Activated CD4-positive, alpha-beta memory T cell treated with anti-CD3 and anti-CD28 coated beads, Interleukin-2, amount 10 ng/mL, durations not matched to agents 7 days and 5 days (primary cell): ENCODE measurements at regions not wholly inside any gene's neighbourhood (a gene's known extent, or its start where the extent isn't known, plus 50 kb on each side); places are given as distances from the start of the nearest gene placed in this dataset.

Experiments
- CTCF ChIA-PET: fragments of 350-600 bp; sonication (Branson Sonifier 250); formaldehyde crosslinking; loops from one replicate; lab custom pipeline; 2021; ENCODE audit warnings: antibody characterized with exemption, inconsistent platforms; lab: Charles Lee
- POLR2A ChIA-PET: fragments of 350-600 bp; sonication (Branson Sonifier 250); formaldehyde crosslinking; loops from one replicate; lab custom pipeline; 2021; ENCODE audit warnings: antibody characterized with exemption; lab: Charles Lee
- DNase-seq: peaks from one replicate; pipeline ENCODE4 v3.0.0-alpha.2; 2020
- H3K27ac Mint-ChIP-seq: one replicate; pipeline ENCODE4 v1.8.0; 2021; ENCODE audit warnings: mild to moderate bottlenecking, mixed read lengths
- H3K27me3 Mint-ChIP-seq: one replicate; pipeline ENCODE4 v1.8.0; 2021; ENCODE audit warnings: mixed read lengths
- H3K36me3 Mint-ChIP-seq: one replicate; pipeline ENCODE4 v1.8.0; 2021; ENCODE audit warnings: low read depth, mixed read lengths
- H3K4me1 Mint-ChIP-seq: one replicate; pipeline ENCODE4 v1.8.0; 2021; ENCODE audit warnings: mixed read lengths
- H3K4me3 Mint-ChIP-seq: one replicate; pipeline ENCODE4 v1.8.0; 2021; ENCODE audit warnings: mild to moderate bottlenecking, mixed read lengths
- H3K9me3 Mint-ChIP-seq: one replicate; pipeline ENCODE4 v1.8.0; 2021; ENCODE audit warnings: mixed read lengths

GRCh38 chr16:35176449-35176848 is 1717.0 kb downstream of the TP53TG3F start:
- ChIA-PET POLR2A (no interaction called here), CTCF (no interaction called here)
- Mint-ChIP-seq H3K4me3 (no peak overlapping the region), H3K9me3 (peaks cover 28% of the 10 kb centered on the region), H3K27me3 (no peaks in the 10 kb centered on the region), H3K27ac (no peak overlapping the region), H3K36me3 (no peaks in the 10 kb centered on the region), H3K4me1 (no peaks in the 10 kb centered on the region)
- DNase-seq: no peak

GRCh38 chr16:35177851-35178250 is 1718.4 kb downstream of the TP53TG3F start:
- DNase-seq: no peak
- Mint-ChIP-seq H3K27ac (no peak overlapping the region), H3K36me3 (no peaks in the 10 kb centered on the region), H3K9me3 (peaks cover 22% of the 10 kb centered on the region), H3K4me1 (no peaks in the 10 kb centered on the region), H3K4me3 (no peak overlapping the region), H3K27me3 (no peaks in the 10 kb centered on the region)
- ChIA-PET POLR2A (no interaction called here), CTCF (no interaction called here)

DNA sequence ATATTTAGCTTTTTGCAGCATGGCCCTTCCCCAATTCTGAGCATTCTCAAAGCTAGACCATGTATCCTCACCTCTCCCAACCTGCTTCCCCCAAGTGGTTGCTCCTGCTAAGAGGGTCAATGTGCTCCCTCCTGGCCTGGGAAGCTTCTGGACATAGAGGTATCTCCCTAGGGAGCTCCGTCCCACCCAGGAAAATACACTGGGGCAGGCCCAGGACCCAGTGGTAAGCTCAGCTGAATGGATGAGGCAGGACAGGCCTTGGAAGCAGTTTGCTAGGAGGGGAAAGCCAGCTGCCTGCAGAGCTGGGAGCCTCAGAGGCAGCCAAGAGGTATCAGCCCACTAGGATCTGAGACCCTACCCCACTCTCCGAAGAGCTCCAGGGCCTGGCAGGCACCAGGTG is 1721.6 kb downstream of the TP53TG3F start:
- H3K9me3 Mint-ChIP-seq: peaks cover 26% of the 10 kb centered on the region
- no peaks in the 10 kb centered on the region for H3K36me3 Mint-ChIP-seq
- no peaks in the 10 kb centered on the region for H3K4me1 Mint-ChIP-seq
- ChIA-PET CTCF (no interaction called here), POLR2A (no interaction called here)
- DNase-seq: no peak
- no peak overlapping the region for H3K4me3 Mint-ChIP-seq
- H3K27ac Mint-ChIP-seq: no peak overlapping the region
- H3K27me3 Mint-ChIP-seq: no peaks in the 10 kb centered on the region

DNA sequence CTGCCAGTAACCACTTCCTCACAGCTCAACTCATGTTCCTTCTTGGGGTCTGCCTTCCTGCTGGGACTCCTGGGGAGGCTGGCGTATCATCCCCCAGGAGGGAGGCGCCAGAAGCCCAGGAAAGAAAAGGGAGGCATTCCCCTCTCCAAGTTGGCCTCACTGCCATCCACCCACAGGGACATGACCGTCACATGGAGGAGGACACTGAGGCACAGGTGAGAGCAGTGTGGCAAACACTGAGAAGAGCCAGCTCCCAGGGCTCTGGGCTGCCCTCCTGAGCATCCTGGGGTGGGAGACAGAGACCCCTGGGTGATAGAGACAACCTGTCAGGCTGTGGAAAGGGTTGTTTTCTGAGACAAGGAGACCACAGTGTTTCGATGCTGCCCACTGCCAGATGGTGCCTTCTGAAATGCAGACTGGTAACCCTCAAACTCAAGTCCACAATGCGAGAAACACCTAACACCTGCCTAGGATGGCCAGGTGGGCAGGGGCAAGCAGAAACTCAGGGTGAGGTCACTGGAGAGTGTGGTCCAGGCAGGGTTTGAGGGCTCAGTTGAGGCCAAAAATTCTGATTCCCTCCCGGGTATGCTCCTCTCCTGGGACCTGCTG is 1722.1 kb downstream of the TP53TG3F start:
- ChIA-PET POLR2A (no interaction called here), CTCF (no interaction called here)
- Mint-ChIP-seq H3K27me3 (no peaks in the 10 kb centered on the region), H3K36me3 (no peaks in the 10 kb centered on the region), H3K4me3 (no peak overlapping the region), H3K4me1 (no peaks in the 10 kb centered on the region), H3K9me3 (peaks cover 30% of the 10 kb centered on the region), H3K27ac (no peak overlapping the region)
- DNase-seq: no peak

DNA sequence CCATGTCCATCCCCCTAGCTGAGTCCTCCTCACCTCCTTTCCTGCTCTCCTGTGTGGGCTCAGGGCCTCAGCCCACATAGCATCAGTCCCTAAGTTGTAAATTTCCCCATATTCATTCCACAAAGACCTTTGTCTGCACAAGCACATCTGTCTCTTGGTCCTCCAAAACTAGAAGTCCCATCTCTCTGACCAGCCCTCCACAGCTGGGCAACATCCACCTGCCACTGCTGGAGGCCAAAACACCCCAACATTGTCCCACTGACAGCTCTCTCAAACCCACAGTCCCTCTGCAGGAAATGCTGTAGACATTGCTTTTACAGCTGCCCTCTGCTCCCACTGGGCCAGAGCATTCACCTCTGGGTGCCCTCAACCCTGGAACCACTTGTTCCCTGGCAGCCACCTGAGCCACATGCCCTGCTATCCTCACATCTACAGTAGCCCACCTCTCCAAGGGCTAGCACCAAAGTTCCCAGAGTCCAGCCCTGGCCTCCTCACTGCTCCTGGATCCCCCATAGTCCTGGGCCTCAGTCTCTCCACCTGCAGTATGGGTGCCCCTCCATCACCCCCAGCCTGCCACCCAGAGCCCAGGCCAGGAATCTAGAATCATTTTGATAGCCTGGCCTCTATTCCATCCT is 1722.7 kb downstream of the TP53TG3F start:
- H3K27ac Mint-ChIP-seq: no peak overlapping the region
- ChIA-PET CTCF (no interaction called here), POLR2A (no interaction called here)
- no peaks in the 10 kb centered on the region for H3K27me3 Mint-ChIP-seq
- no peaks in the 10 kb centered on the region for H3K36me3 Mint-ChIP-seq
- H3K9me3 Mint-ChIP-seq: peaks cover 29% of the 10 kb centered on the region
- H3K4me3 Mint-ChIP-seq: no peak overlapping the region
- no peaks in the 10 kb centered on the region for H3K4me1 Mint-ChIP-seq
- no peak for DNase-seq

DNA sequence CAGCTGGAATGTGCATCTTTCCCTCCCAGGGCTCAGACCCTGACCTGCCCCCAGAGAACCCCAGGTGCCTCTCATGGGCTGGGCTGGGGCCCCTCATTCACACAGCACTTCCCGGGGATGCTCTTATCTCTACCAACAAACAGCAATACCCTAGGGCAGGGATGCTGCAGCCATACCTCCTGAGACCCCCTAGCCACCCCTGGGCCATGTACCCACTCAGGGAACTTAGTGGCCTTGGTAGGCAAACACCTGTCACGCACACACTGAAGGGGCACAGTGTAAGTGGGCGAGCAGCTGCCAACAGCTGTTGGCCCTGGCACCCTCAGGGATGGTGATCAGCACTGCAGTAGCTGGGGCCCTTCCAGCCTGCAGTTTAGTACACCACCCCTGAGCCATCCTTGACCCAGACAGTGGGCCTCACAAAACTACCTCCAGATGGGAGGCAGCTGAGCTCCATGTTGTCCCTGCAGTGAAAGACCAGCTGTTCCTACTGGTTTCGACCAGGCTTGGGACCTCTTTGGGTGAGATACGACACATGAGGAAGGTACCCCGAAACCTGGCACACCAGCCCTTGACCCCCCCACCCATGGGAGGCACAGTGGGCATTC is 1723.6 kb downstream of the TP53TG3F start:
- ChIA-PET POLR2A (no interaction called here), CTCF (no interaction called here)
- H3K4me3 Mint-ChIP-seq: no peak overlapping the region
- H3K27ac Mint-ChIP-seq: no peak overlapping the region
- no peaks in the 10 kb centered on the region for H3K4me1 Mint-ChIP-seq
- peaks cover 24% of the 10 kb centered on the region for H3K9me3 Mint-ChIP-seq
- no peaks in the 10 kb centered on the region for H3K27me3 Mint-ChIP-seq
- H3K36me3 Mint-ChIP-seq: no peaks in the 10 kb centered on the region
- DNase-seq: no peak

GRCh38 chr16:35184356-35184870 is 1725.0 kb downstream of the TP53TG3F start:
- peaks cover 24% of the 10 kb centered on the region for H3K9me3 Mint-ChIP-seq
- ChIA-PET CTCF (no interaction called here), POLR2A (no interaction called here)
- H3K4me1 Mint-ChIP-seq: no peaks in the 10 kb centered on the region
- H3K27ac Mint-ChIP-seq: no peak overlapping the region
- no peaks in the 10 kb centered on the region for H3K36me3 Mint-ChIP-seq
- no peaks in the 10 kb centered on the region for H3K27me3 Mint-ChIP-seq
- no peak for DNase-seq
- H3K4me3 Mint-ChIP-seq: no peak overlapping the region

GRCh38 chr16:35185366-35186044 is 1726.1 kb downstream of the TP53TG3F start:
- POLR2A ChIA-PET: no interaction called here
- Mint-ChIP-seq H3K4me3 (no peak overlapping the region), H3K4me1 (no peaks in the 10 kb centered on the region), H3K27me3 (no peaks in the 10 kb centered on the region), H3K36me3 (no peaks in the 10 kb centered on the region), H3K27ac (no peak overlapping the region), H3K9me3 (peaks cover 19% of the 10 kb centered on the region)
- DNase-seq: no peak
- CTCF ChIA-PET: no interaction called here

GRCh38 chr16:35186045-35186759 is 1726.8 kb downstream of the TP53TG3F start:
- H3K9me3 Mint-ChIP-seq: peaks cover 18% of the 10 kb centered on the region
- DNase-seq: no peak
- H3K27me3 Mint-ChIP-seq: no peaks in the 10 kb centered on the region
- ChIA-PET POLR2A (no interaction called here), CTCF (no interaction called here)
- no peaks in the 10 kb centered on the region for H3K36me3 Mint-ChIP-seq
- no peak overlapping the region for H3K27ac Mint-ChIP-seq
- no peak overlapping the region for H3K4me3 Mint-ChIP-seq
- H3K4me1 Mint-ChIP-seq: no peaks in the 10 kb centered on the region

DNA sequence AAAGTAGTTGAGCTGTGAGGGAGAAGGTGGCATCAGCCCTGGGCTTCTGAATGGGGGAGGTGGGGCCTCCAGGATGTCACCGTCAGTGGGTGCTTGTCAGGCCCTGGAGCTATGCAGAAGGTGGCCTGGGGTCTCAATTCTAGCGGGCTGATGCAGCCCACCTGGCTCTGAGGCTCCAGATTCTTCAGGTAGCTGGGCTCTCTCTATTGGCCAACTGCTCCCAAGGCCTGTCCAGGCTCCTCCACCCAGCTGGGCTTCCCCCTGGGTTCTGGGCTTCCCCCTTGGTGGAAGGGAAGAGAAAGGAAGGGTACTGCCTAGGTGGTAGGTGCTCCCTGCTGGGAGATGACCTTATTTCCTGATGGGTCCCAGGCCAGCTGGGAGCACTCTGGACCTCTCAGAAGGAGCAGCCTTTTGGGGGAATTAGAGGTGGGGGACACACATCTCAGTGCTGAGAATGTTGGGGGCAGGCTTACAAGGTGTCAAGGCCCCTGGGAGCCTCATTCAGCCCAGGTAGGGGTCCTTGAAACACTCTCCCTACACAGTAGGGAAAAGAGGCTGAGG is 1728.3 kb downstream of the TP53TG3F start:
- H3K27ac Mint-ChIP-seq: no peak overlapping the region
- ChIA-PET CTCF (no interaction called here), POLR2A (no interaction called here)
- H3K9me3 Mint-ChIP-seq: peaks cover 13% of the 10 kb centered on the region
- no peaks in the 10 kb centered on the region for H3K4me1 Mint-ChIP-seq
- no peaks in the 10 kb centered on the region for H3K36me3 Mint-ChIP-seq
- no peaks in the 10 kb centered on the region for H3K27me3 Mint-ChIP-seq
- DNase-seq: no peak
- H3K4me3 Mint-ChIP-seq: no peak overlapping the region

DNA sequence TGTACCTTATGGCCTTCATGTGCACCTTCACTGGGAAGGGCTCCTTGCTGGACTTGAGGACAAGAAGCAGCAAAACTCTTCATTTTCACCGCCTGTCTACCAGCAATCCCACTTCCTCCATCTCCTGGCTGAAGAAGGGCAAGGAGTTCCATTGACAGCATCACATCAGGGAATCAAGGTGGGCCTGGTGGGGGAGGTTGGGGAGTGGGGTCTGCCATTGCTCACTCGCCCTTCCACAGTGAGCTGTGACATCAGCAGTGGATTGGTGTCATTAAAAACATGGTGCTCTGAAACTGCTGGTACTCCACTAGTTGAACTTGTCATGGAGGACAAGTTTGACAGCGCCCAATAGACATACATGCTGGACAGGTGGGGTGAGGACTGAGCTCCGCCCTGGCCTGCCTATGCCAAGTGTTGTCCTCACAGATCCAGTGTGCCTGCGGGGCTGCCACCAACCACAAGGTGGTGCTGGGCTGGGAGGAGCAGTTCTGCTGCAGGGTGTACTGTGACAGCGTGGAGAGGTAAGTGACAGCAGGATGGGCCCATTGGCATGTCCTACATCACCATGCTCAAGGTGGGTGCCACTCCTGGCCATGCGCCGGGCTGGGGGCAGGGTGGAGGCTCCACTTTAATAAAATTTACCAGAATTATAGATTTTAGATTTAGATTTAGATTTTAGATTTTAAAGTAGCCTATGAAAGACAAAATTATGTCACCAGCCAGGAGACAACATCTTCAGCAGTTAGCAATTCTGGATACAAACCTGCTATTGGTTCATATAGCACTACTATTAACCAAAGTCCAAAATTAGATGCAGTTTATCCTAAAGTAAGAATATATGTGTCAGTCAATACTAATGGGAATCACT is 1729.1 kb downstream of the TP53TG3F start:
- no peak overlapping the region for H3K4me3 Mint-ChIP-seq
- no peaks in the 10 kb centered on the region for H3K27me3 Mint-ChIP-seq
- H3K4me1 Mint-ChIP-seq: no peaks in the 10 kb centered on the region
- DNase-seq: no peak
- ChIA-PET POLR2A (no interaction called here), CTCF (no interaction called here)
- H3K36me3 Mint-ChIP-seq: no peaks in the 10 kb centered on the region
- peaks cover 11% of the 10 kb centered on the region for H3K9me3 Mint-ChIP-seq
- no peak overlapping the region for H3K27ac Mint-ChIP-seq

GRCh38 chr16:35192993-35193392 is 1733.6 kb downstream of the TP53TG3F start:
- Mint-ChIP-seq H3K27me3 (no peaks in the 10 kb centered on the region), H3K9me3 (peaks cover 19% of the 10 kb centered on the region), H3K4me1 (no peaks in the 10 kb centered on the region), H3K27ac (no peak overlapping the region), H3K4me3 (no peak overlapping the region), H3K36me3 (no peaks in the 10 kb centered on the region)
- ChIA-PET CTCF (no interaction called here), POLR2A (no interaction called here)
- DNase-seq: no peak
